ENCODE measurements at regions not wholly inside any gene's neighbourhood (a gene's known extent, or its start where the extent isn't known, plus 50 kb on each side); places are given as distances from the start of the nearest gene placed in this dataset.

DNA sequence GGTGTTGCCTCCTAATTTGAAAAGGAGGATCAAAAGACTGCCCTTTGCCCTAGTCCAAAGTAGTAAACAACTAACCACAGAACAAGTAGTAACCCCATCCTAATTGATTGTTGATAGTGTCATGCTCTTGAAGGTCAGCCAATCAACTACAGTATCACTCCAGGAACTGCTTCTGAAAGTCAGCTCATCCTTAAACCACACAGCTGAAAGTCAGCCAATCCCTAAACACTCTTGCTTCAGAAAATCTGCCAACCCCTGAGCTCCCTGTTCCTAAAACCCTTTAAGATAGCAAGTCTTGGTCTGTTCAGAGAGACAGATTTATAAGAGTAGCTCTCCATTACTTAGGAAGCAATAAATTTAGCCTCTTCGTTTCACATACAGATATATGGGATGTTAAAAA, 51.6 kb upstream of the CPO start:
- DNase-seq (ENCODE audit: low read depth, low spot score), result no peak

More for the DNA sequence above, 51.6 kb upstream of the CPO start:
- H3K27ac ChIP-seq, result no peak overlapping the region

Measured in epithelial cell of prostate (primary cell).